ENCODE measurements at regions not wholly inside any gene's neighbourhood (a gene's known extent, or its start where the extent isn't known, plus 50 kb on each side); places are given as distances from the start of the nearest gene placed in this dataset.

DNA sequence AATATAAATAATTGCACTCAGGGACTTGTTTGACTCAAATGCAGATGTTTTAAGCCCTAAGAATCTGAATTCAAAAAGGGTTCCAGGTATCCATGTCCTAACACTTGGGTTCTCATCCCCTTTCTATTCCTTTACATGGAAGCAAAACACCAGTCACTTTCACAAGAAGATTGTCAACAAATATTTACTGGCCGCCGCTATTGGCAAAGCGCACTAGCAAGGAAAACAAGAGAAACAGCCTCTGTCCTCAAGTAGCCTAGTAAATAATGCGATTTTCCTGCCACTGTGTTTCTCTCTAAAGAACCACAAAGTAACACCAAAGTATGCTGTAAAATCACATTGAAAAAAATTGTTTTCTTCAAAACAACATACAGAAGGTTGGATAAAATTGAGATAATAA is 66.7 kb upstream of the EZH2 start:
- H3K36me3 ChIP-seq (ENCODE audit: control insufficient read depth, insufficient read depth, low read length) = no peaks in the 10 kb centered on the region
- H3K27ac ChIP-seq (ENCODE audit: low read length) = no peak overlapping the region
- no peak for DNase-seq
- no peaks in the 10 kb centered on the region for H3K9me3 ChIP-seq (replicated peaks; ENCODE audit: control insufficient read depth, low read depth, low read length)
- WGBS (ENCODE audit: insufficient coverage) = 96% methylated on average over 3 of the region's 4 CpGs
- no peak overlapping the region for H3K4me3 ChIP-seq (ENCODE audit: low read length)
- no peaks in the 10 kb centered on the region for H3K4me1 ChIP-seq (ENCODE audit: control insufficient read depth, insufficient read depth, low read length)
- no peaks in the 10 kb centered on the region for H3K27me3 ChIP-seq (ENCODE audit: control insufficient read depth, insufficient read depth, low read length)

DNA sequence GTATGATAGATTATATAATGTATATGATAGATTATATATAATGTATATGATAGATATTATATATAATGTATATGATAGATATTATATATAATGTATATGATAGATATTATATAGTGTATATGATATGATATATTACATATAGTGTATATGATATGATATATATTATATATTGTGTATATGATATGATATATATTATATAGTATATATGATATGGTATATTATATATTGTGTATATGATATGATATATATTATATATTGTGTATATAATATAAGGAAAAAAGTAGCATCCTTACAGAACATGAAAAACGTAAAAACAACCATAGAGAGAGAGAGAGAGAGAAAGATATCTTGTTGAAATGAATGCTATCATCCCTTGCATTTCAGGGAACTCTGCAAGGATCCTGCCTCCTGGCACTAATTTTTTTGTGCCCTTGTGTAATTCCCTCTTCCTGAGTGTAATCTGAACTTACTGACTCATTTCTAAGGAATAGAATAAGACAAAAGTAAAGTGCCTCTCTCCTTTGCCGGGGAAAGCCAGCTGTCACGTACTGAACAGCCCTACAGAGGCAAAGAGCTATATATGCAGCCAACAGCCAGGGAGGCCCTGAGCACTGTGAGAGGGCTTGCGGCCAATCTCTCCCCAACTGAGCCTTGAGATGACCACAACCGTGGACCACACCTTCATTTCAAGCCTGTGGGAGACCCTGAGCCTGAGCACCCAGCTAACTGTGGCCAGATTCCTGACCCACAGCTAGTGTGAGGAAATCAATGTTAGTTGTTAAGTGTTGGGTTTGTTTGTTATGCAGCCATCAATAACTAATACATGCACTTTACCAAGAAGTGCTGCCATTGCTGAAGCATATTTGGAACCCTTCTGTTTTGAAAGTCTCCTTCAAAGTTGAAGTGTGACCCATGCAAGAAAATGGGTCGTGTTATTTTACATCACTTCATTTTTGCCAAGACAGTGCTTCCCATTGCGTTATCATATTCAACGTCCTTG is 61.1 kb upstream of the EZH2 start:
- H3K27me3 ChIP-seq (ENCODE audit: control insufficient read depth, insufficient read depth, low read length) = no peaks in the 10 kb centered on the region
- H3K4me1 ChIP-seq (ENCODE audit: control insufficient read depth, insufficient read depth, low read length) = no peaks in the 10 kb centered on the region
- 79% methylated on average over 5 of the region's 8 CpGs for WGBS (ENCODE audit: insufficient coverage)
- H3K36me3 ChIP-seq (ENCODE audit: control insufficient read depth, insufficient read depth, low read length) = no peaks in the 10 kb centered on the region
- H3K27ac ChIP-seq (ENCODE audit: low read length) = no peak overlapping the region
- H3K9me3 ChIP-seq (replicated peaks; ENCODE audit: control insufficient read depth, low read depth, low read length) = no peaks in the 10 kb centered on the region
- no peak overlapping the region for H3K4me3 ChIP-seq (ENCODE audit: low read length)
- DNase-seq = no peak

DNA sequence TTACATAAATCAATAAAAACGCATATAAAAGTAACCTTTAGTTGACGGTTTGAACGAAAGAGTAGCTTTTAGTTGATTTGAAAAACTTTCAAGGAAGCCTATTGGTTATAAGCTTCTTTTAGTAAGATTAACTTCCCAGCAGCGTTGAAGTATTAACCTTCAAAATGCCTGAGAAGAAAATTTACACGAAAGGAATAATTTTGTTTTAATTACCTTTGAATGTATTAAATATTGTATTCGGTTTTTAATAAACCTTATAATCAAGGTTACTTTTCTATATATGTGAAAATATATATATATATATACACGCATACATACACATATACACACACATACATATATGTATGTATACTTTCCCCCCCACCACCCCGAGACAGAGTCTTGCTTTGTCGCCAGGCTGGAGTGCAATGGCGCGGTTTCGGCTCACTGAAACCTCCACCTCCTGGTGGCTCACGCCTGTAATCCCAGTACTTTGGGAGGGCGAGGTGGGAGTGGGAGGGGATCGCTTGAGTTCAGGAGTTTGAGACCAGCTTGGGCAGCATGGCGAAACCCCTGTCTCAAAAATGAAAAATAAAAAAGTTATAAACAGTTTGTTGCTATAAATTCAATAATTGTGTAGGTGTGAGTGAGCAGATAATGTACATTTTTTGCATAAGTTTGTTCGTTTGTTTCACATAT is 57.6 kb upstream of the EZH2 start:
- Histone ChIP-seq H3K27me3 (ENCODE audit: control insufficient read depth, insufficient read depth, low read length) (no peaks in the 10 kb centered on the region), H3K27ac (ENCODE audit: low read length) (peak overlapping the region; percentile 97), H3K9me3 (replicated peaks; ENCODE audit: control insufficient read depth, low read depth, low read length) (no peaks in the 10 kb centered on the region), H3K4me1 (ENCODE audit: control insufficient read depth, insufficient read depth, low read length) (no peaks in the 10 kb centered on the region), H3K36me3 (ENCODE audit: control insufficient read depth, insufficient read depth, low read length) (no peaks in the 10 kb centered on the region), H3K4me3 (ENCODE audit: low read length) (peak overlapping the region; percentile 87)
- WGBS (ENCODE audit: insufficient coverage) = no CpG with 5 or more reads among the region's 17 CpGs
- DNase-seq = peak; percentile 76

DNA sequence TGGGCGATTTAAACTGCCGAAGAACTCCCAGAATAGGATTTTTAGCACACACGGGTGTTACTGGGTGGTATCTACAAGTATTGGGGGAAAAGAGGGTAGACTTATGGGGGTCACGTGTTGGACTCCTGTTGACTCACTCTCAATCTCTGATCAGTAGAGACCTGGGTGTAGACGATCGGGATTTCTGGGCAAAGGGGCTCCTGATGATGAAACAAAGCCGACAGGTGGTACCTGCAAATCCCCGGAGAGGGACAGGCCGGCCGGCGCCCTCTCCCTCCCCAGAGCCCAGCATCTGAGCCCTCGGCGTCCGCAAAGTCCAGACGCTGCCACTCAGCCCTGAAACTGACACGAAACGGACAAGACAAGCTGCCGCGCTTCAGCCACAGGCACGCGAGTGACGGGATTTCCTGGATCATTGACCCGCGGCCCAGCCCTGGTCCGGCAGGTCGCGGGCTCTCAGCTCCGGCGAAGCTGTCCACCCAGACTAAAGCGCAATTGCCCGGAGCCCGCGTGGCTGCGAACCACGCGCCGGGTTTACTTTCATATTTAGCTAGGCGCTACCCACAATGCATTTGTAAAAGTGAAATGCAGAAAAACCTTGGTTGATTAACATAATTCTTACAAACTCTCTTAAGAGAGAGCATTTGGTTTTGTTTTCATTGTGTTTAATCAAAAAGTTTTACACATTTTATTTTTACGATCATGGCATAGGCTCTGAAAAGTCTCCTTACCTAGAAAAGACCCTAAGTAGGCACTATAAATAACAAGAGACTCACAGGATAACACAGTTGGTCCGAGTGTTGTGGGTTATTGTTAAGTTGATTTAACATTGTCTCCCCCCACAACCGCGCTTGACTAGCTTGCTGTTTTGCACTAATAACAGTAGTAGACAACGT is 56.9 kb upstream of the EZH2 start:
- Histone ChIP-seq H3K4me1 (ENCODE audit: control insufficient read depth, insufficient read depth, low read length) (no peaks in the 10 kb centered on the region), H3K27me3 (ENCODE audit: control insufficient read depth, insufficient read depth, low read length) (no peaks in the 10 kb centered on the region), H3K27ac (ENCODE audit: low read length) (peak overlapping the region; percentile 97), H3K4me3 (ENCODE audit: low read length) (peak overlapping the region; percentile 87), H3K9me3 (replicated peaks; ENCODE audit: control insufficient read depth, low read depth, low read length) (no peaks in the 10 kb centered on the region), H3K36me3 (ENCODE audit: control insufficient read depth, insufficient read depth, low read length) (no peaks in the 10 kb centered on the region)
- DNase-seq = peak; percentile 92
- WGBS (ENCODE audit: insufficient coverage) = 1% methylated on average over 24 of the region's 43 CpGs

DNA sequence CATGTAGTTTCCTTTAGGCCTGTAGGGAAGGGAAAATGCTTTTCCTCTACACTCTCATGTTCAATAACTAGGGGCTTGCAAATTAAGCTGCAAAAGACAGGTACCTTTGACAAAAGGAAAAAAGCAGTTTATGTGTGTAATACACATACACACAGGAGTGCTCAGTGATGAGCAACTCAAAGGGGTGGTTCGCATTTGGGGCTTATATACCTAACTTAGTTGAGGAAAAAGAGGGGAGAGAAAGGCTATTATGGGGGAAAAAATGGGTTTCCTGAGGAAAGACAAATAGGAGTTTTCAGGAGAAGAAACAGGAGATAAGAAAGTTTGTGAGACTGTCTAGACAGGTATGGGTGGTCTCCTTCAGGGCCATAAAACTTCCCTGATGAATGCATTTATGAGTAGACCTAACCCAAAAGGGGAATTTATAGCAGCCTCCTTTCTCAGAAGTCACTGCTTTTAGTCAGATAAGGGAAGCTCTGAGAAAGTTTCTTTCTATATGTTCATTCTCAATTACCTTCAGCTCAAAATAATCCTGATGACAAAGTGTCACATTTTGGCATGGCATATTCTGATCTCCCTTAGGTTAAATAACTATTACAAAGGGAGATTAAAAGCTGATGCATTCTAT is 55.2 kb upstream of the EZH2 start:
- Histone ChIP-seq H3K9me3 (replicated peaks; ENCODE audit: control insufficient read depth, low read depth, low read length) (no peaks in the 10 kb centered on the region), H3K27ac (ENCODE audit: low read length) (no peak overlapping the region), H3K4me1 (ENCODE audit: control insufficient read depth, insufficient read depth, low read length) (no peaks in the 10 kb centered on the region), H3K4me3 (ENCODE audit: low read length) (no peak overlapping the region), H3K27me3 (ENCODE audit: control insufficient read depth, insufficient read depth, low read length) (no peaks in the 10 kb centered on the region), H3K36me3 (ENCODE audit: control insufficient read depth, insufficient read depth, low read length) (no peaks in the 10 kb centered on the region)
- DNase-seq = no peak
- 100% methylated on average over 1 of the region's 1 CpG for WGBS (ENCODE audit: insufficient coverage)

DNA sequence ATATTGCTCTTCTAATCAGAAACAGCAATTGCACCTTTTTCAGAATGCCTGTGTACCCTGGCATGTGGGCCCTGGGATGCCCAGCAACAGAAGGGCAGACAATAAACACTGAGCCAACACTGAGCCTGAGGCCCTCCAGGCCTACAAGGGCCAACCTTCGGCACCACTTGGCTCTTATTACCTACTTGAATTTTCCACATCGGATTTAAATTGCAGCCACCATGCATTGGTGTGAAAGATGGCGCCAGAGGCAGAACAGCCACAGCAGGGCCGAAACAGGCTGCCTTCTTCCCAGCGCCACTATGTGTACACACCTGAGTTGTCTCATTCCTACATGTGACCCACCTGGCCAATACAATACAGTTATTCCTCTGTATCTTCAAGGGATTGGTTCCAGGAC is 51.4 kb upstream of the EZH2 start:
- no peak overlapping the region for H3K4me3 ChIP-seq (ENCODE audit: low read length)
- no peak overlapping the region for H3K27ac ChIP-seq (ENCODE audit: low read length)
- H3K9me3 ChIP-seq (replicated peaks; ENCODE audit: control insufficient read depth, low read depth, low read length) = no peaks in the 10 kb centered on the region
- no peaks in the 10 kb centered on the region for H3K36me3 ChIP-seq (ENCODE audit: control insufficient read depth, insufficient read depth, low read length)
- no peaks in the 10 kb centered on the region for H3K27me3 ChIP-seq (ENCODE audit: control insufficient read depth, insufficient read depth, low read length)
- WGBS (ENCODE audit: insufficient coverage) = 79% methylated on average over 4 of the region's 5 CpGs
- H3K4me1 ChIP-seq (ENCODE audit: control insufficient read depth, insufficient read depth, low read length) = peaks cover 9% of the 10 kb centered on the region
- DNase-seq = no peak
